Mesenchymal stem cell (in vitro differentiated cells and primary cell): ENCODE measurements at regions not wholly inside any gene's neighbourhood (a gene's known extent, or its start where the extent isn't known, plus 50 kb on each side); places are given as distances from the start of the nearest gene placed in this dataset.

Experiments used
- DNase-seq: peaks from one replicate; pipeline ENCODE4 v3.0.0-alpha.2; 2013
- H2AFZ ChIP-seq: one replicate; pipeline ENCODE4 v1.6.1; 2013; ENCODE audit warnings: low read depth, mild to moderate bottlenecking, control low read depth, inconsistent platforms, low read length, moderate library complexity
- H2AK5ac ChIP-seq: 2 replicates; pipeline ENCODE4 v1.6.1; 2013; ENCODE audit warnings: low read length, moderate library complexity, mild to moderate bottlenecking, inconsistent platforms; ENCODE audit not compliant: severe bottlenecking
- H2BK120ac ChIP-seq: one replicate; pipeline ENCODE4 v1.6.1; 2013; ENCODE audit warnings: low read depth, mild to moderate bottlenecking, inconsistent platforms, low read length, moderate library complexity
- H2BK12ac ChIP-seq, 2 experiments: one replicate each; pipeline ENCODE4 v1.6.1; 2013; ENCODE audit warnings: inconsistent platforms in 2 of 2, low read length in 2 of 2, mild to moderate bottlenecking in 2 of 2, moderate library complexity in 2 of 2, control low read depth in 1 of 2
- H2BK15ac ChIP-seq: one replicate; pipeline ENCODE4 v1.6.1; 2013; ENCODE audit warnings: mild to moderate bottlenecking, low read depth, inconsistent platforms; ENCODE audit not compliant: poor library complexity, severe bottlenecking
- H2BK5ac ChIP-seq: 2 replicates; pipeline ENCODE4 v1.6.1; 2013; ENCODE audit warnings: low read depth, mild to moderate bottlenecking, low read length, control low read depth, inconsistent platforms; ENCODE audit not compliant: poor library complexity, severe bottlenecking
- H3K14ac ChIP-seq, 2 experiments: one replicate each; pipeline ENCODE4 v1.6.1; 2013; ENCODE audit warnings: inconsistent platforms in 2 of 2, low read length in 2 of 2, control low read depth in 1 of 2, mild to moderate bottlenecking in 1 of 2, moderate library complexity in 1 of 2
- H3K18ac ChIP-seq, 2 experiments: one replicate each; pipeline ENCODE4 v1.6.1; 2013; ENCODE audit warnings: inconsistent platforms in 2 of 2, low read length in 2 of 2, control low read depth in 1 of 2, low read depth in 1 of 2, mild to moderate bottlenecking in 1 of 2
- H3K23ac ChIP-seq, 2 experiments: one replicate each; pipeline ENCODE4 v1.6.1; 2013; ENCODE audit warnings: inconsistent platforms in 2 of 2, low read length in 2 of 2, mild to moderate bottlenecking in 2 of 2, moderate library complexity in 2 of 2, control low read depth in 1 of 2
- H3K27ac ChIP-seq: 2 replicates; pipeline ENCODE4 v1.5.1; 2013; ENCODE audit warnings: mild to moderate bottlenecking, moderate library complexity, low read length, control low read depth, inconsistent platforms; ENCODE audit not compliant: poor library complexity, severe bottlenecking
- H3K27me3 ChIP-seq, 2 experiments: 2 replicates each; pipeline versions ENCODE4 v1.6.1 to v1.7.0; 2013; ENCODE audit warnings: low read length in 2 of 2, mild to moderate bottlenecking in 2 of 2, moderate library complexity in 2 of 2, control low read depth in 1 of 2, inconsistent platforms in 1 of 2; ENCODE audit not compliant: control insufficient read depth in 1 of 2, insufficient read depth in 1 of 2
- H3K36me3 ChIP-seq, 2 experiments: 2 replicates each; pipeline versions ENCODE4 v1.6.1 to v1.7.0; 2013; ENCODE audit warnings: low read length in 2 of 2, control low read depth in 1 of 2, inconsistent platforms in 1 of 2, low read depth in 1 of 2, mild to moderate bottlenecking in 1 of 2; ENCODE audit not compliant: insufficient read depth in 2 of 2, control insufficient read depth in 1 of 2
- H3K4ac ChIP-seq, 2 experiments: one replicate each; pipeline ENCODE4 v1.6.1; 2013; ENCODE audit warnings: inconsistent platforms in 2 of 2, low read length in 2 of 2, mild to moderate bottlenecking in 2 of 2, moderate library complexity in 2 of 2, control low read depth in 1 of 2, low read depth in 1 of 2
- H3K4me1 ChIP-seq: 2 replicates; pipeline ENCODE4 v1.6.1; 2013; ENCODE audit warnings: low read depth, low read length, control low read depth; ENCODE audit not compliant: control insufficient read depth, insufficient read depth
- H3K4me2 ChIP-seq: 2 replicates; pipeline ENCODE4 v1.6.1; 2013; ENCODE audit warnings: low read length, mild to moderate bottlenecking, inconsistent platforms; ENCODE audit not compliant: poor library complexity, severe bottlenecking
- H3K4me3 ChIP-seq, 2 experiments: 2 replicates each; pipeline versions ENCODE4 v1.5.1 to v1.7.0; 2013; ENCODE audit warnings: low read length in 2 of 2, mild to moderate bottlenecking in 2 of 2, control low read depth in 1 of 2, low read depth in 1 of 2; ENCODE audit not compliant: insufficient read depth in 1 of 2
- H3K79me1 ChIP-seq: replicated peaks from 2 replicates; pipeline ENCODE4 v1.6.1; 2013; ENCODE audit warnings: mild to moderate bottlenecking, control low read depth, low read length, inconsistent platforms; ENCODE audit not compliant: poor library complexity, severe bottlenecking
- H3K9ac ChIP-seq: 2 replicates; pipeline ENCODE4 v1.7.0; 2013; ENCODE audit warnings: mild to moderate bottlenecking, low read length, moderate library complexity
- H3K9me3 ChIP-seq: 2 replicates; pipeline ENCODE4 v1.7.0; 2013; ENCODE audit warnings: mild to moderate bottlenecking, low read length; ENCODE audit not compliant: control insufficient read depth
- H4K8ac ChIP-seq: one replicate; pipeline ENCODE4 v1.6.1; 2013; ENCODE audit warnings: inconsistent platforms, mild to moderate bottlenecking, low read length, moderate library complexity
- H4K91ac ChIP-seq: one replicate; pipeline ENCODE4 v1.6.1; 2013; ENCODE audit warnings: mild to moderate bottlenecking, low read length, inconsistent platforms
- WGBS: methylation state at CpG from one replicate; pipeline ENCODE4 v1.1.7; 2013; ENCODE audit warnings: mixed read lengths; 5-methylcytosine and 5-hydroxymethylcytosine counted together

- Histone ChIP-seq H4K91ac (no peak overlapping the region), H3K14ac (no peak overlapping the region), H3K4me1 (no peaks in the 10 kb centered on the region), H3K18ac (no peak overlapping the region), H3K27me3 (no peaks in the 10 kb centered on the region), H2BK15ac (no peak overlapping the region), H3K9me3 (peaks cover 6% of the 10 kb centered on the region), H2AFZ (no peak overlapping the region), H3K23ac (no peak overlapping the region), H3K79me1 (no peaks in the 10 kb centered on the region), H2AK5ac (no peak overlapping the region), H3K27ac (no peak overlapping the region), H4K8ac (no peak overlapping the region), H2BK12ac (no peak overlapping the region), H3K4ac (no peak overlapping the region), H3K36me3 (no peaks in the 10 kb centered on the region), H3K4me3 (no peak overlapping the region), H3K9ac (no peak overlapping the region), H3K4me2 (no peak overlapping the region), H2BK120ac (no peak overlapping the region), H2BK5ac (no peak overlapping the region)
- 100% methylated on average over 1 of the region's 4 CpGs for WGBS
- DNase-seq: no peak
These were observed 381.3 kb downstream of the ANXA1 start for GRCh38 chr9:73532985-73533384.

- no peak overlapping the region for H4K8ac ChIP-seq
- H3K36me3 ChIP-seq: no peaks in the 10 kb centered on the region
- no peak overlapping the region for H3K4me2 ChIP-seq
- H2BK5ac ChIP-seq: no peak overlapping the region
- no peak overlapping the region for H3K27ac ChIP-seq
- H3K4me1 ChIP-seq: no peaks in the 10 kb centered on the region
- H2BK12ac ChIP-seq: no peak overlapping the region
- H2AFZ ChIP-seq: no peak overlapping the region
- no peak for DNase-seq
- no peak overlapping the region for H3K14ac ChIP-seq
- no peak overlapping the region for H3K4ac ChIP-seq
- no peak overlapping the region for H2BK120ac ChIP-seq
- no peaks in the 10 kb centered on the region for H3K27me3 ChIP-seq
- no peak overlapping the region for H3K18ac ChIP-seq
- no peak overlapping the region for H2AK5ac ChIP-seq
- no peaks in the 10 kb centered on the region for H3K79me1 ChIP-seq
- no peak overlapping the region for H4K91ac ChIP-seq
- no peak overlapping the region for H3K4me3 ChIP-seq
- no peak overlapping the region for H2BK15ac ChIP-seq
- no peak overlapping the region for H3K9ac ChIP-seq
- no peak overlapping the region for H3K23ac ChIP-seq
- H3K9me3 ChIP-seq: peaks cover 6% of the 10 kb centered on the region
- 100% methylated on average over 1 of the region's 2 CpGs for WGBS
These were observed 384.7 kb downstream of the ANXA1 start for GRCh38 chr9:73536403-73536802.

GRCh38 chr9:73537561-73537960, 385.9 kb downstream of the ANXA1 start:
- no peaks in the 10 kb centered on the region for H3K27me3 ChIP-seq
- H3K18ac ChIP-seq: no peak overlapping the region
- no peak overlapping the region for H3K23ac ChIP-seq
- no peak overlapping the region for H3K9ac ChIP-seq
- no peak overlapping the region for H3K14ac ChIP-seq
- no peak overlapping the region for H2BK120ac ChIP-seq
- H3K79me1 ChIP-seq: no peaks in the 10 kb centered on the region
- no peak overlapping the region for H3K4ac ChIP-seq
- DNase-seq: no peak
- no peak overlapping the region for H2BK12ac ChIP-seq
- H3K9me3 ChIP-seq: peaks cover 6% of the 10 kb centered on the region
- 31% methylated on average over 4 of the region's 5 CpGs for WGBS
- no peaks in the 10 kb centered on the region for H3K4me1 ChIP-seq
- no peak overlapping the region for H4K91ac ChIP-seq
- H3K27ac ChIP-seq: no peak overlapping the region
- H2AFZ ChIP-seq: no peak overlapping the region
- no peaks in the 10 kb centered on the region for H3K36me3 ChIP-seq
- H2BK15ac ChIP-seq: no peak overlapping the region
- no peak overlapping the region for H4K8ac ChIP-seq
- H2AK5ac ChIP-seq: no peak overlapping the region
- H2BK5ac ChIP-seq: no peak overlapping the region
- H3K4me3 ChIP-seq: no peak overlapping the region
- no peak overlapping the region for H3K4me2 ChIP-seq

- no peak overlapping the region for H2BK120ac ChIP-seq
- H4K91ac ChIP-seq: no peak overlapping the region
- H3K14ac ChIP-seq: no peak overlapping the region
- H3K23ac ChIP-seq: no peak overlapping the region
- no peak for DNase-seq
- H3K18ac ChIP-seq: no peak overlapping the region
- no peak overlapping the region for H2BK15ac ChIP-seq
- no peak overlapping the region for H3K4ac ChIP-seq
- no peak overlapping the region for H2BK12ac ChIP-seq
- H3K79me1 ChIP-seq: no peaks in the 10 kb centered on the region
- no peaks in the 10 kb centered on the region for H3K9me3 ChIP-seq
- no peak overlapping the region for H3K27ac ChIP-seq
- no peak overlapping the region for H3K4me2 ChIP-seq
- no peak overlapping the region for H4K8ac ChIP-seq
- no peaks in the 10 kb centered on the region for H3K36me3 ChIP-seq
- H2AFZ ChIP-seq: no peak overlapping the region
- H3K9ac ChIP-seq: no peak overlapping the region
- H3K27me3 ChIP-seq: no peaks in the 10 kb centered on the region
- no peaks in the 10 kb centered on the region for H3K4me1 ChIP-seq
- no peak overlapping the region for H2BK5ac ChIP-seq
- 90% methylated on average over 7 of the region's 7 CpGs for WGBS
- no peak overlapping the region for H2AK5ac ChIP-seq
- no peak overlapping the region for H3K4me3 ChIP-seq
These were observed 388.3 kb downstream of the ANXA1 start for GRCh38 chr9:73539881-73540390.
